HG03442 (cell line): ENCODE measurements at regions not wholly inside any gene's neighbourhood (a gene's known extent, or its start where the extent isn't known, plus 50 kb on each side); places are given as distances from the start of the nearest gene placed in this dataset.
"Not testable (repeated sequence)": the region's sequence is repeated elsewhere in the genome, so short reads cannot be mapped to it uniquely, and the experiment has no call there.

Source experiments
- ATAC-seq: cut with Tn5 transposase; IDR thresholded peaks from one replicate; pipeline ENCODE4 v1.9.1; 2021; ENCODE audit warnings: mild to moderate bottlenecking, moderate library complexity; ENCODE audit not compliant: unreplicated experiment

DNA sequence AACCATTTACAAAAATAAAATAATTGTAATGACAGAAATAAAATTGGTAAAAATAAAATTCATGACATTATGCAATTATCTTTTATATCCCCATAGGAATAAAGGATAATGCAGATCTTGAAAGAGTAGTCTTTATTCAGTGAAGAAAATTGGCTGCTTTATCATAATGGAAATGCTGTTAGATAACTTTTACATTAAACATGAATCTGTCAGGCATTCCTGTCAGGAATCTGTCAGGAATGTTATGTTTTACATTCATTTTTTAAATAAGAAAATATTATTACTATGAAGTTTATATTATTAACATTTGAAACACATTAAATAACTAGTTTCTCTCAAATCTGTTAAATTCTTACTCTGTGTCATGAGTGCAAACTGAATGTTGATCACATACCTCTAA, 1024.7 kb upstream of the TMEFF2 start:
- no peak for ATAC-seq

DNA sequence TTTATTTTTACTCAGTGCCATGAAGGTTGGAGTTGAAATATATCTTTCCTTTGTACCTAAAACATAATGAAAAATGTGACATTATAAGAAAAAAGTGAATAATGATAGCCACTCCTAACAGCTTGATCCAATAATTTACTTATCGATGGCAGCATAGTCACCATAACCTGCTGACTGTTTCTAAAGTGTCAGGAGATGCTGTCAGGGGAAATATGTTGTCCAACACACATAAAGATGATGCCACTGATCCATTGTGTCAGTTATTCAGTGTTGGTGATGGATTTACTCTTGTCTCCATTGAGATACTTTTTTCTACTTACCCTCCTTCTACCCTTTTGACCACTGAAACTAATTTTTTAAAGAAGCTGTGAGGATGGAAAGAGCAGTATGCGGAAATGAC, 1006.9 kb upstream of the TMEFF2 start:
- no peak for ATAC-seq

DNA sequence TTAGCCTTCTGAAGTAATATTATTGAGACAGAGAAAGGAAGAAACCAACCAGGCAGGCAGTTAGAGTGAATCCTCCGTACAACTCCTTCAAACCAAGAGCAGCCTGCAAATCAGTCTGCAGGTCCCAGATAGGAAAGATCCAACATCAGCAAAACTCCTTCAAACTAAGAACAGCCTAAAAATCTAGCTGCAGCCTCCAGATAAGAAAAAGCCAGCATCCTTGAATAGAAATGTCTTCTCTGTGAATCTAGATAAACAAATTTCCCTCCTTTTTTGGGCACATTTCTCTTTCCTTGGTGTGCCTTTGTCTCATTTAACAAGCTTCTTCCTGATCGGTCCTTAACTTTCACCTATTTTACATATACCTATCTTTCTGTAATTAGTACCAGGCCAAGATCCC, 1004.6 kb upstream of the TMEFF2 start:
- ATAC-seq, result no peak

DNA sequence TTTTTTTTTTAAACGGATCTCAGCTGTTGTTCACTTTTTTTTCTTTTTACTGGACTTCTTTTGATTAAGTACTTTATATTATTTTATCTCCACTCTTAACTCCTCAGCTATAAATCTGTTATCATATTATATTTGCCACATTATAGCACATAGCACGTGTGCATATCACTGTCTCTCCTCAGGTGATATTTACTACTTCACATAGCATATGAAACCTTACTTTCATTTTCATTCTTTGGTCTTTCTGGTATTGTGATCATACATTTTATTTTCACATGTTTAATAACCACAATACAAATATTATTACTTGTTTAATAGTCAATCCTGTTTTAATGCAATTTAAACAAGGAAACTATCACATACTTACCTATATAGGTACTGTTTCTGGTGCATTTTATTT, 993.1 kb upstream of the TMEFF2 start:
- peak; percentile 53 for ATAC-seq

DNA sequence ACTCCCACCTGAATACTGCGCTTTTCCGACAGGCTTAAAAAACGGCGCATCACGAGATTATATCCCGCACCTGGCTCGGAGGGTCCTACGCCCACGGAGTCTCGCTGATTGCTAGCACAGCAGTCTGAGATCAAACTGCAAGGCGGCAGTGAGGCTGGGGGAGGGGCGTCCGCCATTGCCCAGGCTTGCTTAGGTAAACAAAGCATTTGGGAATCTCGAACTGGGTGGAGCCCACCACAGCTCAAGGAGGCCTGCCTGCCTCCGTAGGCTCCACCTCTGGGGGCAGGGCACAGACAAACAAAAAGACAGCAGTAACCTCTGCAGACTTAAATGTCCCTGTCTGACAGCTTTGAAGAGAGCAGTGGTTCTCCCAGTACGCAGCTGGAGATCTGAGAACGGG, 976.2 kb upstream of the TMEFF2 start:
- not testable (repeated sequence) for ATAC-seq

DNA sequence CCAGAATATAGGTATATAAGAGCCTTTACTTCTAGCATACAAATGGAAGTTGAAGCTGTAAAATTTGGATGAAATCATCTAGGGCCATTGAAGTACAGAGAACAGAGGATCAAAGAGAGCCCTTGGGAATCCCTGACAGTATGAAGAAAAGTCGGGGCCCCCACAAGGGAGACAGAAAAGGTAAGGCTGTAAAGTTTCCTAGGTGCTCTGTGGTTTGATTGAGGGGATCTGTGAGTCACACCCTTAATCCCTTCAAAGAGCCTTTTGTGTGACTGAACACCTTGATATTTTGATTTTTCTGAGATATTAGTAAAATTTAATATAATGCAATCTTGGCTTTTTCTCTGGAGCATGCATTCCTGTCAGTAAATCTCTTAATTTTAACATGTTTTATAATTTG, 961.7 kb upstream of the TMEFF2 start:
- ATAC-seq, result no peak

DNA sequence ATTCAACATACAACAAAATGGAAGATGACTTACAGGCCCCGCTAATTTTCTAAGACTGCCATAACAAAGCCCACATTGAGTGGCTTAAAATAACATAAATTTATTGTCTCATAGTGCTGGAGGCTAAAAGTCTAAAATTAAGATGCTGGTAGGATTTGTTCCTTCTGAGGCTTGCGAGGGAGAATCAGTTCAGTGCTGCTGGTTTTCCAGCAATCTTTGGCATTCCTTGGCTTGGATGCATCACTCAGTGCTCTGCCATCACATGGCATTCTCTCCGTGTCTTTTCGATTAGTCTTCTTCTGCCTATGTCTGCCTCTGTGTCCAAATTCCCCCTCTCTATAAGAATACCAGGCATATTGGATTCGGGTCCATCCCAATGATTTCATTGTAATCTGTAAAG, 959.3 kb upstream of the TMEFF2 start:
- ATAC-seq, result no peak

DNA sequence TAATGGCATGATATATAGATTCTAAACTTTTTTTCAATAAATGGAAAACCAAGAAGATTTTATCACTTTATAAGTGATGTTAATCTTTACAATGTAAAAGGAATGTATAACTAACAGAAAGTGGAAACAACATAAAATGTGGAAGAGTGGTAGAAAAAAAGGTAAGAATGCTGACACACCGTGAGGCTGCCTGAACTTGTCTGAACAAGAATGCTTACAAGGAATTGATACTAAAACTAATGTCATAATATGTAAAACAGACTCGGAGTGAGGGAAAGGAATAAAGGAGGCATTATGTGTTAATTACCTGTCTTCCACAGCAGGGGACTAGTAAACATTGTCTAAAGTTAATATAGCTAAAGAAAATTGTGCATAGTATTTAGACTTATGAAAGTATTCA, 958.8 kb upstream of the TMEFF2 start:
- no peak for ATAC-seq

DNA sequence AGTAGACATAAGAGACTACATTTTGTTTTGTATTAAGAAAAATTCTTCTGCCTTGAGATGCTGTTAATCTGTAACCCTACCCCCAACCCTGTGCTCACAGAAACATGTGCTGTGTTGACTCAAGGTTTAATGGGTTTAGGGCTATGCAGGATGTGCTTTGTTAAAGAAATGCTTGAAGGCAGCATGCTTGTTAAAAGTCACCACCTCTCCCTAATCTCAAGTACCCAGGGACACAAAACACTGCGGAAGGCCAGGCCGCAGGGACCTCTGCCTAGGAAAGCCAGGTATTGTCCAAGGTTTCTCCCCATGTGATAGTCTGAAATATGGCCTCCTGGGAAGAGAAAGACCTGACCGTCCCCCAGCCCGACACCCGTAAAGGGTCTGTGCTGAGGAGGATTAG, 947.7 kb upstream of the TMEFF2 start:
- not testable (repeated sequence) for ATAC-seq

DNA sequence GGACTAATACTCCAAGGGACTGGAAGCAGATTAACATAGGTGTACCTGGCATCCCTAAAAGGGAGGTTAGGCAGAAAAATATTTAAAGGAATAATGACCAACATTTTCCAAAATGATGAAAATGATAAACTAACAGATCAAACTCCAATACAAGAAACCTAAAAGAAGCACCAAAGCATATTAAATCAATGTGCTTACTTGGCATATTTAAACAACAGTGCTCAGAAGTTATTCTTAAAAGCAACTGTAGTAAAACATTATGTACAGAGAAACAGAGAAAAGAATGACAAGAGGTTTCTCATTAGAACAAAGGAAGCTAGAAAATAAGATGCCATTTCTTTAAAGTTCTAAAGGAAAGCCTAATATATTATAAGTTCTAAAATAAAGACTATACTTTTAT, 947.3 kb upstream of the TMEFF2 start:
- no peak for ATAC-seq

DNA sequence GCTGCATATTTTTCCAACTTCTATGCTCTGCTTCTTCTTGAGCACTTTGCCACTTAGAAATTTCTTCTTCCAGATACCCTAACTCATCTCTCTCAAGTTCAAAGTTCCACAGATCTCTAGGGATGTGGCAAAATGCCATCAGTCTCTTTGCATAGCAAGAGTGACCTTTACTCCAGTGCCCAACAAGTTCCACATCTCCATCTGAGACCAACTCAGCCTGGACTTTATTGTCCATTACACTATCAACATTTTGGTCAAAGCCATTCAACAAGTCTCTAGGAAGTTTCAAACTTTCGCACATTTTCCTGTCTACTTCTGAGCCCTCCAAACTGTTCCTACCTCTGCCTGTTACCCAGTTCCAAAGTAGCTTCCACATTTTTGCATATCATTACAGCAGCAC, 946.2 kb upstream of the TMEFF2 start:
- ATAC-seq, result not testable (repeated sequence)

DNA sequence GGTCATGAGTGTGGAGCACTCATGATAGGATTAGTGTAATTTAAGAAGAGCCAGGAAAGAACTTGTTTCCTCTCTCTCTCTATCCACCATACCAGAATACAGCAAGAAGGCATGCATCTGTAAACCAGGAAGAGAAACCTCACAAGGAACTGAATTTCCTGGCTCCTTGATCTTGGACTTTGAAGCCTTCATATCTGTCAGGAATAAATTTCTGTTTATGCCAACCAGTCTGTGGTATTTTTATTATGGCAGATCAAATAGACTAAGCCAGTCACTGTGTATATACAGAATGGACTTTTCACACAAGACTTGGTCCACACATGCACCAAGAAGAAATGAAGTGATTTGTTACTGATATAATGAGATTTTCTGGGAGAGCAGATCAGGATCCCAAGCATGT, 930.1 kb upstream of the TMEFF2 start:
- no peak for ATAC-seq

DNA sequence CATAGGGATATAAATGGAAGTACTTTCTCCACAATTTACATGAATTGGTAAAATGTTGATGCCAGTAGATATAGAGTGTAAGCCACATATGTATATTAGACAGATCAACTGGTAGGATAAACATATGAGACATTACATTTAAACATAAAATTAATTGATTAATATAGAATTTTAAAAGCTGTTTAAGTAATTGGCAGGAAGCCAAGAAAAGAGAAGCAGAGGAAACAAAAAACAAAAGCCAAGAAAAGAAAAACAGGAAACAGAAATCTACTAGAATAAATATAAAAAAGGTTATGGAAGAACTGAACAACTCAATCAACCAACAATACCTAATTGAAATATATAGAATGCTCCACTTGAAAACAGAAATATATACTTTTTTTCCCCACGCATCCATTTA, 920.1 kb upstream of the TMEFF2 start:
- no peak for ATAC-seq

DNA sequence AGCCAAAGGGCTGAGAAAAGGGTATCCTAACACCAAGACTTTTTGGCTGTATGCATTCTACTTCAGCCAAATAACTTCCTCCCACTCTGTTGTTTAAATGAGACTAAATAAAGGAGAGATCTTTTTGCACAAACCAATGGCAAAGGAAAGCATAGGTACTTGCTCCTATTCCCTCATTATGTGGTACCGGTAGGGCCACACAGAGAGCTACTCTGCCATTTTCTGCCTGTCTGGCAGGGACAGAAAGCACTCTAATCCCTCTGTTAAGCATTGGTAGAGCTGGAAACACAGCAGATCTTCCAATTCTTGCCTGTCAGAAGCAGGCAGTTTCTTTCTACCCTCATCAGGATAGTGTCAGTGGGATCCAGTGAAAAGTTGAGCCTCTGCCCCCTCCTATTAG, 918.3 kb upstream of the TMEFF2 start:
- ATAC-seq, result no peak

DNA sequence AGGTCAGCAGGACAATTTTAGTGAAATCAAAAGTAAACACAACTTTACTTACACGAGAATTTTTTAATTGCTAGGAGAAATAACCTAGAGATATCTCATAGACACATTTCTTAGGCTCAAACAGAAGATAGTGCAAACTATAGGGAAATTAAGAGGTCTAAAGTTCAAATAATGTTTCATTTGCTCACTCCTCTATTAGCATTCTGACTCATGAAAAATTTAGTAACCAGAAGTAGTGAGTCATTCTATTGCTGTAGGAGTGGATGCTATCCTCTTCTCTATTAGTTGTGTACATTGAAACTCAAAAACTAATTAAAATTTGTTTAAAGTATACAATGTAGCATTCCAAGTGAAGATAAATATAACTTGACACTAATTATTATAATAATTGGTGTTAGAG, 908.3 kb upstream of the TMEFF2 start:
- ATAC-seq, result peak; percentile 63

DNA sequence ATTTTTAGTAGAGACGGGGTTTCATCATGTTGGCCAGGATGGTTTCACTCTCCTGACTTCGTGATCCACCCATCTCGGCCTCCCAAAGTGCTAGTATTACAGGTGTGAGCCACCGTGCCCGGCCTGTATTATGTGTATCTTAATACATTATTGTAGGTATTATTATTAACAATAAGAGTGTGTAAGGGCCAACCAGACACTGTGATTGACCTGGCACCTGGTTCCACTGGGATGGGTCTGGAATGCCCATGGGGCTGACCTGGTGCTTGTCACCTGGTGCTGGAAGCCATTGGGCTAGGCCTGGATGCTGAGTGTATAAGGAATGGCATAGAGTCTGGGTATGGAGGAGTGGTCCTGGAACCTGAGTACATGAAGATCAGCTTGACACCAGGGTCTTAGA, 906.9 kb upstream of the TMEFF2 start:
- no peak for ATAC-seq

DNA sequence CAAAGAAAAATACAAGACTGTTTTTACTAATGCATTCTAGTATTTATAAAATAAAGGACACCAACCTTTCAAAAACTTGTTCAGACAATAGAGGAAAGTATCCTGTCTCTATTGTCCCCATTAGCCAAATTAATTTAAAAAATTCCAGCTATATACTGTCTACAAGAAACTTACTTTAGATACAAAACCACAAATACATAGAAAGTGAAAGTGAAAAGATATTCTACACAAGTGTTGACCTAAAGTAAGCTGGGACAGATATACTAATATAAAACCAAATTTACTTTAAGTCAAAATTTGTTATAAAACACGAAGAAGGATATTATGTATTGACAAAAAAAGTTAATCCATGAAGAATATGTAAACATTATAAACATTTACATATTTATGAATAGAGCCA, 893.3 kb upstream of the TMEFF2 start:
- no peak for ATAC-seq

DNA sequence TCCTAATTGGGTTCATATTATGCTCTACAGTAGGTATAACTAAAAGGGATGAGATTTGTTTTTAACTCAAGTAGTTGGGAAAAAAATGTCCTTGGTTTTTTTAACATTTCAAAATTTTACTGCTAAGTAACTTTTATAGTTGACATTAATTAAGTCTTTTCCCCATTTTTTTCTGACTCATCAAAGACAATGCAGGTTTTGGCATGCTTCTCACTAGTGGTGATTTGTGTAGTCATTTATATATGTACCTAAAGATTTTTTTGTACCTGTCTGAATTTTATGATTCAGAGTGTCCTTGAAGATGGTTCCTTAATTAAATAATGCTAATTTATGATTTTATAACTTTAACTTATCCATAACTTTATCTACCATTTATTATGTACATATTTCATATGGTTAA, 882.3 kb upstream of the TMEFF2 start:
- ATAC-seq, result no peak

DNA sequence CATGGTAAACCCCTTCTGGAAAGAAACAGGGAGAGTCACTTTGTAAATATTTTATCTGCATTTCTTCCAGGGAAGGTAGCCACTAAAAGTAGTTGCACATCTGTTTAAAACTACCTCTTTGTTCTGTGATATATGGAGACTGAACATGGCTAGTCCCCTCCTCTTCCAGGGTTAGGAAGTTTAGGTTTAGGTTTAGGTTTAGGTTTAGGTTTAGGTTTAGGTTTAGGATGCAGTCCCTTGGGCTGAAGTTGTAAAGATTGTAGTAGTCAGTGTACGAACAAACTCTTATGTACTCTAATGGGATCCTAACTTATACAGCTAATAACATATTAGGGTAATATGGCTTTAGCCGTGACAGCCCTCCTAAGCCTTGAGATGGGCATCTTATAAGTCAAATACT, 880.2 kb upstream of the TMEFF2 start:
- ATAC-seq, result no peak

DNA sequence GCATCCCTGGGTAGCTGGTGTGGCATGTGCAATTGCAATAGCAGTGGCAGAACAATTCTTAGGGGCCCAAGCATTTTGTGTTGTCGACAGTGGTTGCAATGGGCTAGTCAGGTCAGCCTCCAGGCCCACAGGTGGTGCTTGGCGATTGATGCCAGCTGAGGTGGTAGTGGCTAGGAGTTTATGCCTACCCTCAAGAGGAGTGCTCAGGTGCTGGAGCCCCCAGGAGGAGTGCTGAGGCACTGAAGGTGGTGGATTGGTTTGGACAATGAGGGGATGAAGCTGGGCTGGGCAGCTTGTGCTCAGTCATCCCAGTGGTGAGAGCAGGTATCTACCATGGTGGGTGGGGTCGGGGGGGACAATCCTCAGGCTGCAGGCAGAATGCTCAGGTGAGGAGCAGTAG, 877.9 kb upstream of the TMEFF2 start:
- ATAC-seq, result no peak

DNA sequence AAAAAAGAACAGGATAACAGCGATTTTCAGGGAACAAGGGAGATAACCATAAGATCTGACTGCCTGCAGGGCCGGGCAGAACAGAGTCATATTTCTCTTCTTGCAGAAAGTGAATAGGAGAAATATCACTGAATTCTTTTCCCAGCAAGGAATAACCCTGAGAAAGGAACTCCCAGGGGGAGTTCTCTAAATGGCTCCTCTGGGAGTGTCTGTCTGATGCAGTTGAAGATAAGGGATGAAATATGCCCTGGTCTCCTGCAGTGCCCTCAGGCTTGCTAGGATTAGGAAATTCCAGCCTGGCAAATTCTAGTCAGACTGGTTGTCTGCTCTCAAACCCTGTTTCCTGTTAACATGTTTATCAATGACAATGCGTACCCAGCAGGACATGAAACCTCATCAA, 830.8 kb upstream of the TMEFF2 start:
- not testable (repeated sequence) for ATAC-seq

DNA sequence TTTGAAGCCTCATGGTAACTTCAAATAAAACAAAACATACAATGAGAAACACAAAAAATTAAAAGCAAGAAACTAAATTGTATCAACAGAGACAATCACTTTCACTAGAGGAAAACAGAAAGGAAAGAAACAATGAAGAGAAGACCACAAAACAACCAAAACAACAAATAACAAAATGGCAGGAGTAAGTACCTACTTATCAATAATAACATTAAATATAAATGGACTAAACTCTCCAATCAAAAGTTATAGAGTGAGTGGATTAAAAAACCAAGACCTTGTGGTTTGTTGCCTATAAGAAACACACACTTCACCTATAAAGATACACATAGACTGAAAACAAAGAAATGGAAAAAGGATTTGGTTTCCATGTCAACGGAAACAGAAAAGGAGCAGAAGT, 830.1 kb upstream of the TMEFF2 start:
- no peak for ATAC-seq

DNA sequence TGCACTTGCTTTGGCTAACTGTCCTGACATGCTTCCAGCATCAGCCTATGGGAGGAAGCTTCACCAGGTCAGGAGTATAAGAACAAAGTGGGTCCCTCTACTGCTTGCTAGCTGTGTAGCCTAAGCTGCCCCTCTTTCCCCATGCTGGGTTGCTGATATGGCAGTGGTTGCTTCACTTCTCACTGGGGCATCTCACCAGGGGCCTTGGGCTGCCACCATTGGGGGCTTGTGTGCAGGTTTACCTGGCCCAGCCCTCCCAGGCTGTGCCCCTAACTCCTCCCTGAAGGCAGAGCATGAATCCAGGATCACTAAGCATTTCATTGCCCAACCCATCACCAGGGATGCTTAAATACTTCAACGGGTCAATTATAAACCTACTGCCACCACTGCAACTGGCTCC, 817.1 kb upstream of the TMEFF2 start:
- no peak for ATAC-seq

DNA sequence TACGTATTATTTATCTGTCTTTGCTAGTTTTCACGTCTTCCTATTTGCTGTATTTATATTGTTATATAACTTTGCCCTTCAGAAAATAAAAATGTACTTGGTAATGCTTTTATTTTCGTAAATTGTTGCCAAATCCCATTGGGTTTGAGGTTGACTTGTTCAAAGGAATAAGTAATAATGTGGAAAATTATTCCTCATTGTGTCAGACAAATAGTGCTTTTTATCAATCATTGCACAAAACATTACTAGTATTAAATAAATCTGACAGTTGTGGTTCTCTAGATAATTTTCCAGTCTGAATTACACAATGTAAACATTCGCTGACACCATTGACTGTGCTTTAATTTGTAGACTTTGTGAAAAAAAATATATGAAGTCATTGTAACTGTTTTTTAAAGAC, 798.3 kb upstream of the TMEFF2 start:
- no peak for ATAC-seq
